HG03575 (cell line): ENCODE measurements at regions not wholly inside any gene's neighbourhood (a gene's known extent, or its start where the extent isn't known, plus 50 kb on each side); places are given as distances from the start of the nearest gene placed in this dataset.

Source experiments
- ATAC-seq: cut with Tn5 transposase; IDR thresholded peaks from one replicate; pipeline ENCODE4 v1.9.1; 2021; ENCODE audit not compliant: unreplicated experiment, insufficient number of reproducible peaks, low FRiP score; ENCODE audit errors: extremely low read depth

DNA sequence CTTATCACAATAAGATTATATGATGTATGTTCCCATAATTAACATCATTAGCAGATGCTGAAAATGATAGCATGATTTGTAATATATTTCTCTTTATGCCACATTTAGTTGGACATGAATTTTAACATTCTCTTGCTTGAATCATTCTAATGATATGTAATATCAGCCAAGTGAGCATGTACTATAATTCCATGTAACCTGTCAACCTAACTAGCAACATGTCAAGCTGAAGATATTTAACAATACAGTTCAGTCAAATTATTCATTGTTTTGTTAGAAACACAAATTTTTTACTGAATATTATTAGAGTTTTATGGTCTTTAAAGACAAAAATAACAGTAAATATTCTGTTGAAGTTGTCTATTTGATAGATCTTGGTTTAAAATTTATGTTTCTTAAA lies 920.4 kb upstream of the PCDH10 start:
- no peak for ATAC-seq

DNA sequence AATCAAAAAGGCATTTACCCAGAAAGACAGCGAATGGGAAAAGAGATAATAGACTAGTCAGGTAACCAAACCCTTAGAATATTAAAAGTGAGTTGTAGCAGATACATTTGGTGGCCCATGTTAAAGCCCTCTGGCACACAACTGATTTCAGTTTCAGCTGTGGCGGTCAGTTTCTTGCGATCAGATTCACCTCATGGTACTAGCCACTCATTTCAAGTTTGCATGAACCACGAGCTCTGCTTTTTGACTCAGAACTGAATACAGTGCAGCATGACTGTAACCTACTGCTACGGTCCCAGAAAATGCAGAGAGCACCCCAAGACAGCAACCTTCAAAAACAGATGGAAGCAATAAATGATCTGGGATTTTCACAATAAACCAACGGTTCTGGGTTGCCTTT lies 919.1 kb upstream of the PCDH10 start:
- no peak for ATAC-seq

DNA sequence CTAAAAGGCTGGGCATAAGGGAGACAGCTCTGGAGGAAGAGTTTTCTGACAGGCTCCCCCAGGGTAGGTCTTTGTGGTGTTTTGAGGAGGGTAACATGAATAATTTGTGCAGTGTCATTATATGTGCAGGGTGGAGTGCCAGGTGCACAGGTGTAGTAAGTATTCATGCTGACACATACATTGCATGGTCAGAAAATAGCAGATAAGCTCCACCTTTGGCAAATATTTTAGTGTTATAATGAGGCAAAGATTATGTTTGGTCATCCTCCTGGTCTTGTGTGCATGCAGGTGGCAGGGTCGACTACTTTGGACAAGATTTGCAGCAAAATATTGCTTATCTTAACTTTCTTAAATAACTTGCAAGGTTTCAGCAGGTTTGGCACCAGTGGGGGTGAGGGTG lies 910.4 kb upstream of the PCDH10 start:
- ATAC-seq, result no peak

DNA sequence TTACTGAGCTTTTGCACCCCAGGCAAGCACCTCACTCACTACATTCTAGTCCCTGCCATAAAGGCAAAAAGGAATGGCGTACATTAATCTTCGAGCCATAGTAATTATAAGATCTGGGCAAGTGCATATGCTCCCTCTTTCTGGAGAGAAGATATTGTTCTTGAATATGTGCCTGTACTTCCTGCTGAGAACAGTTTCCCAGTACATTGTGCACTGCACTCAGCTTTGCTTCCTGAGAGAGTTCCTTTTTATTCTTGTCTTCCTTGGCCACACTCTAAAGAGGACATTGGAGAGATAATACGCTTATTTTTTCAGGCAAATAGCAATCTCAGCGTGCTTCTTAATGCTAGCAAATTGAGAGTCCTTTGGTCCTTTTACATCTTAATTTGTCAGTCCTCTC lies 909.0 kb upstream of the PCDH10 start:
- ATAC-seq, result no peak

DNA sequence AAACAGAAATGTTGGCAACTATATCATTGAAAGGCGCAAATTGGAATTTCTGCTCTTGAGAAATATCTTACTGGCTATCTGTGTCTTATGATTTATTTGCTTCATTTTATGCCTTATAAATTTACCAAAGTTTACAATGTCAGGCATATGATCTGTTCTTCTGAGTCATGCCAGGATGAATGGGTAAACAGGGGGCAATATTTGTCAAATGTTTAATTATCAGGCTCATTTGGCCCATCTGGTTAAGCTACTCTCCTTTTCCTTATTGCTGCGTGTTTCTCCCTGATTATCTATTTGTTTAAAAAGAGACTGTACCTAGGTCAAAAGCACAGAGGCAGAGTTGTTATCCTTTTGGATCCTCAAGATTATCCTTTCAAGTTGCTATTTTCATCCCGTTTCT lies 903.8 kb upstream of the PCDH10 start:
- ATAC-seq, result no peak

DNA sequence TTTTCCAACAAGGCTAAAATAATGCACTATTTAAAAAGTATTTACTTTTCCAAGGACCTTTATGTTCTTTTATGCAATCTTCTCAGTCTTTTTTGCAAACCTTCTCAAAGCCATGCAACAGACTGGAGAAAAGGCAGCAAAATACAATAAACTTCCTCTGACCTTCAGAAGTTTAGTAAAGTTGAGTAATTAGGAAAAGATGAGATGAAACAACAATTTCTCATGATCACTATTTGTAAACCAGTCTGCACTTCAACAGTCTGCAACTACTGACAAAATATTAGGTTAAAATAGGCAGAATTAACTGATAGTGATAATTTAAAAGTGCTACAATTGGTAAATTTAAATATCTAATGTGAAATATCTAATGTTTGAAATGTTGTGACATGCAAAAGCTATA lies 884.9 kb upstream of the PCDH10 start:
- ATAC-seq, result no peak

DNA sequence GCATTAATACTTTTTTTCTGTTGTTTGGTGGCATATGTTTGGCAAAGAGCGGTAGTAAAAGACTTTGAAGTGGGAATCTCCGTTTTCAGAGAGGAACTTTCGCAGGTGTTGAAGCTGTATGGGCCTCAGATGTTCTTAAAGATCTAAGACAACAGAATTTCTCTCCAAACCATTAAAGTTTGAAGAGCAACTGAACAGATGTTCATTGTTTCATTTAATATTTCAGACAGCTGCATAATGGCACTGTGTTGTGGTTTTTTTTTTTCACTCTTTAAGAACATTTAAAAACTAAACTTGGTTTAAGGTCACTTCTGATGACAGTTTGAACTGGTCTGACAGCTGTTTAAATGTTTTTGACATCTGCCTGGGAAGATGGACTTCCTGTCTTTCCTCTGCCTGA lies 882.7 kb upstream of the PCDH10 start:
- ATAC-seq, result no peak

DNA sequence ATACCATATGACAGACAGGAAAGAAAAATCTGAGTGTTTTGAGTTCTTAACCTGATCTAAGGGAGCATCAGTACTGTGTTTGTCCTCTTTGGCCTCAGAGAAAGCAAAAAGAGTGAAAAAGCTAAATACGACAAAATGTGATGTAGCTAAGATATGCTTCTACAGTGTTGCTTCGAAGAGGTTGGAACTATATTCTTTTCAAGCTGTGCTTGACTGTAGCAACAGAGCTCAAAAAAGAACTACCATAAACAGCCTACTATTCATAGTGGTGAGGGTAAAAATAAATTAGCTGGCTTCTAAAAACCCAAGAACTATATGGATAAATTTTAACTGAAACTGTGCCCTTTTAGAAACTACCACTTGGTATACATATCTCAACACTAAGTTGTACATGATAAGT lies 881.8 kb upstream of the PCDH10 start:
- ATAC-seq, result no peak

DNA sequence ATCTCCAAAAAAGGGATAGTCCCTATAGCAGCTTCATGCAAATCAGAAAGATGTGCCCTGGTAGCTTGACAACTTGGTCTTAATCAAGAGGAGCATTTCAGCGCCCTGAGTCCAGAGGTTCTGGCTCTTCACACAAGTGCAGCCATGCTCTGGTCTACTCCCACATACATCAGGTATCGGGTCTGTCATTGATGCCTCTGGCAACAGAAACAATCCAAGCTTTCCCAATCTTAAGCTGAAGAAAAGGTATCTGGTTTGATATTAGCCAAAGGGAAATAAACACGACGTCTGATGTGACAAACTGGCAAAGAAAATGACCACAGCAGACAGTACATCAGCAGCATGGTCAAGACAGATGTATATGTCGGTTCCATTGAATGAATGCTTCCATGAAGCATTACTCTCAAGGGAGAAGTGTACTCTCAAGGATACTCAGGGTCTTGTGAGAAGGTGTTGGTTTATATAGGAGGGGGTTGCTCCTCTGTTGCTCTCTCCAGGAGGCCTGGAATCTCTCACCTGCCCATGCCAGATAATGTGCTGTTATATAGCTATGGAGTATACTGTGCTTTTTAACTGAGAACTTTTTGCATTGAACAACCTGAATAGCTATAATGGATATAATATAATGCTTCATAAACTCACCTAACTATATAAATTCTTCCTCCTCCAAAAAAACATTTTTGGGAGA lies 879.6 kb upstream of the PCDH10 start:
- ATAC-seq, result no peak

DNA sequence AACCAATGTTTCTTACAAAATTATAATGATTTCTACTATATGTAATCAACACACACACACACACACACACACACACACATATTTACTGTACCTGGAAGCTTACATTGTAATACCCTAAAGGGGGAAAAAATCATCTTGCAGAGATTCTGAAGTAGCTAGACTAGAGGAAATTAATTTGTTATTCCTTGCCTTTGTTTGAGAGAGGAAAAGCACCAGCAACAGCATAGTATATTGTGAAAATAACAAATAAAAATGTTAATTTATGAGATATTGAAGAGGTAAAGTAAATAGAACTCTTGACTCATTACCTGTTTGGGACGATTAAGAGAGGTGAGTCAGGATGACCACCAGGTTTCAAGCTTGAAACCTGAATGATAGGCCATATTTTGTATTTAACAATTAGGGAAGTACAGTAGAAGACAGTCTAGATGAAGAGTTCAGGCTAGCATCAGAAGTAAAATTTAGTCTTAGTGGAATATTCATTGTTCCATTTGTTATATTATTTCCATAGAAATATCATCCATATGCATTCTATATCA lies 873.4 kb upstream of the PCDH10 start:
- no peak for ATAC-seq

DNA sequence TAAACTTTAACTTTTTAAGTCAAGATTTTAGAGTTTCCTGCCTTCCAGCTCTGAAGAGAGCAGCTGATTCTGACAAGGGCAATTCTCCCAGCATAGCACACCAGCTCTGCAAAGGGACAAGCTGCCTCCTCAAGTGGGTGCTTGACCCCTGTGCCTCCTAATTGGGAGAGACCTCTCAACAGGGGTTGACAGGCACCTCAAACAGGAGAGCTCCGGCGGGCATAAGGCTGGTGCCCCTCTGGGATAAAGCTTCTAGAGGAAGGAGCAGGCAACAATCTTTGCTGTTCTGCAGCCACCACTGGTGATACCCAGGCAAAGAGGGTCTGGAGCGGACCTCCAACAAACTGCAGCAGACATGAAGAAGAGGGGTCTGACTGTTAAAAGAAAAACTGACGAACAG lies 872.9 kb upstream of the PCDH10 start:
- no peak for ATAC-seq

DNA sequence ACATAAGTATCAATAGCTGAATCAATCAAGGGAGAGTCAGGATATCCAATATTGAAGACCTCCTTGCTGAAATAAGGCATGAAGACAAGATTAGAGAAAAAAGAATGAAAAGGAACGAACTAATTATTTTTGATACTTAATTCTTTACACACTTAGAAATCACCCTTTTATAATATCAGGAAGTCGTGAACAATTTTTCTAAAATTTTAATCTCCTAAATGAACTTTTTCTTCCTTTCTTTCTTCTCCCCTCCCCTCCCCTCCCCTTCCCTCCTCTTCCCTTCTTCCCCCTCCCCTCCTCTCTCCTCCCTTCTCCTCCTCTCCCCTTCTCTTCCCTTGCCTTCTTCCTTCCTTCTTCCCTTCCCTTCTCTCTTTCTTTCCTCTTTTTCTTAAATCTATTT lies 872.1 kb upstream of the PCDH10 start:
- ATAC-seq, result no peak

DNA sequence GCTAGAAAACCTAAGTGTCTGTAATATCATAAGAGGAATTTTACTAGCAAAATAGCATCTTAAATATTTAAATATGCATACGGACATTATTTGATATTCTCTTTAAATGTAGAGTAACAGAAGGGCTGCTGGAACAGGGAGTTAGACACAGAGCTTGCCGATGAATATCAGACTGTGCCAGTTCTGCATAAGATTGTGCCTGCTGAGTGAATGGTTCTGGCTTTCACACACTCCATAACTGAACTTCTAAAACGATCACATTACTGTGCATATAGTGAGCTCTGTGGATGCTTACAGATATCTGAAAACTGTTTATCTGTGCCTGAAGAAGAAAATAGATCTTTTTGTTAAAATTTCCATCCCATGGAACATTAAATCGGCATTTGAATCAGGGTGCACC lies 867.4 kb upstream of the PCDH10 start:
- no peak for ATAC-seq

DNA sequence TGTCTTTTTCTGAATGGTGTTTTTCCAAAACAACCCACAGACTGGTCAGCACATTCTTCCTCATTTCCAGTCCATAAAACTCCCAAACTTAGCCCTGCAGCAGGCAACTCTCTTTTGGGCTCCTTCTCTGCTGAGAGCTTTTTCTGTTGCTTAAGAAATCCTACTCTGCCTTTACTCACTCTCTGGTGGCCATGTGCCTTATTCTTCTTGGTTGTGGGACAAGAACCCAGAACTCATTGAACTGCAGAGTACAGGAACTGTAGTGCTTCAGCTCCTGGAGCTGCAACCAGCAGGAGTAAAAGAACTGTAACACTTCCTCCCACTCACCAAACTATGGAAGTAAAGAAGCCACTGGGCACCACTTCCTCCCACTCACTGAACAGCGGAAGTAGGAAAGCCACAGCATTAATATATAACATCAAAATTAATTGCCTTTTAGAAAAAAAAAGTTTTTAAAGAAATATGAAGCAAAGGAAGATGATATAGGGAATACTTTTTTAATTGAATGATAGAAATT lies 864.1 kb upstream of the PCDH10 start:
- ATAC-seq, result no peak

DNA sequence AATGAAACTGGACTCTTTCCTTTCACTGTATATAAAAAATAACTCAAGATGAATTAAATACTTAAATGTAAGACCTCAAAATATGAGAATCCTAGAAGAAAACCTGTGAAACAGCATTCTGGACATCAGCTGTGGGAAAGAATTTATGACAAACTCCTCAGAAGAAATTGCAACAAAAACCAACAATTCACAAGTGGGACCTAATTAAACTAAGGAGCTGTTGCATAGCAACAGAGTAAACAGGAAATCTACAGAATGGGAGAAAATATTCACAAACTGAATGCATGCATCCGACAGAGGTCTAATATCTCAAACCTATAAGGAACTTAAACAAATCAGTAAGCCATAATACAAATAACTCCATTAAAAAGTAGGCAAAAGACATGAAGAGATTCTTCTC lies 851.7 kb upstream of the PCDH10 start:
- ATAC-seq, result no peak

DNA sequence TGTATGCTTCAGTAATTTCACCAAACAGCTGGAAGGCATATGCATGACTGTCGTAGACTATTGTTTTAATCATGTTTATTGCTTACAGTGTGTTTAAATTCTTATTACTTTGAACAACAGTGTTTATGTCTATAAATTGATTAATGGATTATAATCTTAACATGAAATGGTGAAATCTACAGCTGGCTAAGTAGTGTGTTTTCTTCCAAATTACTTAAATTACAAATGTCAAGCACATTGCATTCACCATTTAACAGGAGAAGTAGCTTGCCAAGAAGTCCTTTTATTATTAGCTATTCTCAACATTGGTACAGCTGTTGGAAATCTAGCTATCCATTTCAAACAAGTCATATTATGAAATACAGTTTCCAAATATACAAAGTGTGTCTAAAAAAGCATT lies 849.3 kb upstream of the PCDH10 start:
- ATAC-seq, result no peak

DNA sequence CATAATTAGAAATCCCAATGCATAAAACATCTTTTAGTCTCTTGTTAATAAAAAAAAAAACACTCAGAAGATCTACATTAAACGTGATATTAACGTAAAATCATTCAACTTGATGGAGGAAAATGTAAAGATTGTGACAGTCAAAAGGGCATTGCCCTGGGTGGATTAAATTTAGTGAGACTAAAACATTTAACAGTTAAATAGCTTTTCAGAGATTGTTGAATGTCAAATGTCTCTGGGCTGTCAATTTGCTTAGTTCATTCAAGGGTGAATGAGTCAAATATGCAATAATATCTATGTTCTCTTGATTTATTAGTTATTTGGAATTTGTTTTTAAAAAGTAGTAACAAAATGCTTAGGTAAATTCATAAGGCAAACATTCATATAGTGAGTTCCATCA lies 836.6 kb upstream of the PCDH10 start:
- no peak for ATAC-seq

DNA sequence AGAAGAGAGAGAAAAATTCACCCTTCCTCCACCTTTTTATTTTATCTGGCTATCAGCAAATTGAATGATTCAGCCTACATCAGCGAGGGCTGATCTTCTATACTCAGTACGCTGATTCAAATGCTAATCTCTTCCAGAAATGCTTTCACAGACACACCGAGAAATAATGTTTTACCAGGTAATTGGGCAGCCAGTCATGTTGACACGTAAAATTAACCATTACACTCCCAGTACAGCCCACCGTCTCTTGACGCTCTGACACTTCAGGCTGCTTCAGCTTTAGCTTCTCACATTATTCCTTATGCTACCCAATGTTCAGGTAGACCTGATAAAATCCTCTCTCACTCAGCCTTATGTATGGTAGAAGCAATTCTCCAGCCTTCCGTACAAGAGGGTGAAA lies 835.2 kb upstream of the PCDH10 start:
- ATAC-seq, result no peak

DNA sequence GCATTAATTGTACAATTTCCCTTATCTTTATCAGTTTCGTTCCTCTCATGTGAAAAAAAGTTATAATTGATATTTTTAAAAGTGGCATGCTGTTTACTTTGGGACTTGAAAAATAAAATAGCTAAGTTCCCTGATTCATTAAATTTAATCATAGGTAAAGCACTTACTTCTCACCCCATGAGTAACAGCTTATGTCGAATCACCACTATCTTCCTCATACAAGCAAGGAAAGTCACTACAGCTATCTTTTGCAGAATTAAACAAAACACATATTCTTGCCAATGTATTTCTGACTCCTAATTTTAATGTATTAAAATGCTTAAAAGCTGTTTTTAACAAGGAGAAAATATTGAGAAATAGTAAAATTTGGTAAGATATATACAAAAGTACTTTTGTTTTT lies 832.4 kb upstream of the PCDH10 start:
- no peak for ATAC-seq

DNA sequence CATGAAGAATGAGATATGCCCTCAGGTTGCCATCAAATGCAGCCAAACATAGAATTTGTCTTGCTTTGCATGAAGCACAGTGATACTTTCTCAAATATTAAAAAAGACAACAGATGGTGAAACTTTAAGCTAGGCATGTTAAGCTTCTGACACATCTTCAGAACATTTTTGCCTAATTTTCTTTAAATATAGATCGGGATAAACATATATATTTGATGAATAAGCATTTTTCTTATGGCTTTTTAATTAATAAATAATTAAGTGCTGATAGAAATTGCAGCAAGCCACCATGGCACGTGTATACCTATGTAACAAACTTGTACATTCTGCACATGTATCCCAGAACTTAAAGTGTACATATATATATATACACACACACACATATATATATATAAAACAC lies 831.2 kb upstream of the PCDH10 start:
- ATAC-seq, result no peak

DNA sequence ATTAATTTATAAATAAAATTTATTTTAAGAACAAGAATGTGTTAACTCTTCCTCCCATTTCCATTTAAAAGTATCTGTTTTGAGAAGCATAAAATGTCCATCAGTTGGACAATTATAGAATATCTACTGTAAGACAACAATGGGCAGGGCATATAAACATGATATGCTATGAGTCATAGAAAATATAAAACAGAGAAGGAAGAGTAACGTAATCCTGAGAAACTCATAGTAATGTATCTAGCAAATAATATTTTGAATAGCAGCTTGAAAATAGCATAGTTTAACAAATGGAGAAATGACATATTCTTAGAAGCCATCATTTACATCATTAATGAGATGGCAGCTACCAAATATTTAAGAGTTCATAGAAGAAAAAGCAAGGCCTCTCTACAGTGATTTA lies 820.3 kb upstream of the PCDH10 start:
- ATAC-seq, result no peak
